GM20000 (cell line): ENCODE measurements at regions not wholly inside any gene's neighbourhood (a gene's known extent, or its start where the extent isn't known, plus 50 kb on each side); places are given as distances from the start of the nearest gene placed in this dataset.

Experiments
- DNase-seq: peaks from one replicate; pipeline ENCODE4 v3.0.0; 2012; ENCODE audit warnings: low spot score
- TF ChIP-seq, protein P1 (sequence below): IDR thresholded peaks from 2 replicates; pipeline ENCODE4 v1.5.1; 2012; ENCODE audit warnings: mild to moderate bottlenecking, control low read depth; ENCODE audit errors: extremely low read depth, missing control alignments

DNA sequence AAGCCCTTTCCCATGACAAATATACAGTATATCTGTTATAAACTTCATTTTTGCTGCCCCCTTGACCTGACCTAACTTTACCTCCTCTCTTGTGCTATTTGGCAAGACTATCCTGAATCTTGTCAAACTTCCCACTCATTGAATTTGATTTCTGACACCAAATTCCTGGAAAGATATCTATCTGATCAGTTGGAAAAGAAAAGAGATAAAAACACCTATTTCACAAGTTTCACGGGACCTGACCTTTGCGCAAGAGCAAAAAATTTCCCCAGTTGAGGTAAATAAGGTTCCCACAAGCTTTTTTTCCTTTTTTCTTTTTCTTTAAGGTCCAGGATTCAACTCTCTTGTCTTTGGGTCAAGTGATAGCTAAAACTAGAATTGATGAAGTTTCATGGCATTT is 189.2 kb upstream of the LPP start:
- TF ChIP-seq, protein P1, sequence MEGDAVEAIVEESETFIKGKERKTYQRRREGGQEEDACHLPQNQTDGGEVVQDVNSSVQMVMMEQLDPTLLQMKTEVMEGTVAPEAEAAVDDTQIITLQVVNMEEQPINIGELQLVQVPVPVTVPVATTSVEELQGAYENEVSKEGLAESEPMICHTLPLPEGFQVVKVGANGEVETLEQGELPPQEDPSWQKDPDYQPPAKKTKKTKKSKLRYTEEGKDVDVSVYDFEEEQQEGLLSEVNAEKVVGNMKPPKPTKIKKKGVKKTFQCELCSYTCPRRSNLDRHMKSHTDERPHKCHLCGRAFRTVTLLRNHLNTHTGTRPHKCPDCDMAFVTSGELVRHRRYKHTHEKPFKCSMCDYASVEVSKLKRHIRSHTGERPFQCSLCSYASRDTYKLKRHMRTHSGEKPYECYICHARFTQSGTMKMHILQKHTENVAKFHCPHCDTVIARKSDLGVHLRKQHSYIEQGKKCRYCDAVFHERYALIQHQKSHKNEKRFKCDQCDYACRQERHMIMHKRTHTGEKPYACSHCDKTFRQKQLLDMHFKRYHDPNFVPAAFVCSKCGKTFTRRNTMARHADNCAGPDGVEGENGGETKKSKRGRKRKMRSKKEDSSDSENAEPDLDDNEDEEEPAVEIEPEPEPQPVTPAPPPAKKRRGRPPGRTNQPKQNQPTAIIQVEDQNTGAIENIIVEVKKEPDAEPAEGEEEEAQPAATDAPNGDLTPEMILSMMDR, result no peak
- no peak for DNase-seq

- no peak for DNase-seq
- TF ChIP-seq, protein P1, result no peak
Measured at GRCh38 chr3:187966096-187966495, 187.9 kb upstream of the LPP start.

DNA sequence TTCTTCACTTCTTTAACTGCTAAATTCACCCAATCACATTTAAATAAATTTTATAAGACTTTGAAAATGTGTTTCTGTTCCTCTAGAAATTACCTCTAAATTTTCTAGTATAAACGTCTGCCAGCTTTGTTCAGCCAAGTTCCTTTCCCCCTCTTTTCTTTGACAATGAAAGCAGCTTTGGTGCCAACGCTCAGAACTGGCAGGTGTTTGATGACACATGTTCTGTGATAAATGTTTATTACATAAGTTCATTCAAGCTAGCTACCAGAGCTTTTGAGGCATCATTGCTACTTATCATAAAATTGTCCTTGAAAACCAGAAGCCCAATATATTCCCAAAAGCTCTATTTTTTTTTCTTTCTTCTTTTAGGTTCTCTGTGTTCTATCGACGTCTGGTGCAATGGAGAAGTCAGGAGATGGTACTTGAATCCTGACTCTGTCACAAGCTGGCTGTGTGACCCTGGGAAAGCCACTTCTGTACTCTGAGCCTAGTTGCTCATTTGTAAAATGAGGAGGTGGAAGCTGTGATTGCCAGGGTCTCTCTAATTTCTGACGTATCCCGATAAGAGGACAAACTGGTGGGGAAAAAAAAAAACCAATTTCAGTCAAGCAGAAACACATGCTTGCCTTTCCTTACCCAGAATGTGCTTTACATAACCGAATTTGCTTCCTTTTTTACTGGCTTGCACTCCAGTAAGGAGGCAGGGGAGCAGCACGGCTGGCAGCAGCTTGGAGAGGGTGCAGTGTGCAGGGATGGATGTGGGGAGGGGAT is 187.1 kb upstream of the LPP start:
- DNase-seq, result no peak
- TF ChIP-seq, protein P1, result no peak

- no peak for DNase-seq
- TF ChIP-seq, protein P1, result no peak
Measured at GRCh38 chr3:187967993-187968392, 186.0 kb upstream of the LPP start.

DNA sequence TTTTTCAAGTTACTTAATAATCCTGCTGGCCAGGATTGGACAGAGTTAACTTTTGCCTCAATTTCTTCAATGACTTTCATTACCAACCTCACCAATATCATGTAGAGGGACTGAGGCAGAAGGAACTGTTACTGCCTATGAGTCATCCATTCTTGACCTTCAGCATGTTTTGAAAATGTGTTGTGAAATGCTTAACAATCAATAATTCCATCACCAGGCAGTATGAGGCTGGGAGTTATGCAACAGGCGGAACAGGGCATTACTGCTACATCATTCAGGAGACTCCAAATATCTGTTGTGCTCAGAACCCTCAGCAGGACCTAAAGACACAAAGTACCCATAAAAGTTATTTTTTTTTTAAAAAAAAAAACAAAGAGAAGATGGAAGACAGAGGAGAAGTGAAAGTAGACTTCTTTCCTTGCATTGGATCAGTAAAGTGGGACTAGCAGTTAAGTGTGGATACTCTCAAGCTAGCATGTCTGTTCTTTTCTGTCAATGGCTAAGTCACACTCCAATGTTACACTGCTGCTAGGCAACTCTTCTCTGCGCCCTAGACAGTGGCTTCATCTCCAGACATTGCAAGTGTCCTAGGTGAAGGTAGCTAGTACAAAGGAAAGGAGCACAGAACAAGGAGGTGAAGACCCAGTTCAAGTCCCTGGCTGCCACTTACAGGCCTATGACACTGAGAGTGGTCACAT is 184.9 kb upstream of the LPP start:
- TF ChIP-seq, protein P1, result no peak
- no peak for DNase-seq

DNA sequence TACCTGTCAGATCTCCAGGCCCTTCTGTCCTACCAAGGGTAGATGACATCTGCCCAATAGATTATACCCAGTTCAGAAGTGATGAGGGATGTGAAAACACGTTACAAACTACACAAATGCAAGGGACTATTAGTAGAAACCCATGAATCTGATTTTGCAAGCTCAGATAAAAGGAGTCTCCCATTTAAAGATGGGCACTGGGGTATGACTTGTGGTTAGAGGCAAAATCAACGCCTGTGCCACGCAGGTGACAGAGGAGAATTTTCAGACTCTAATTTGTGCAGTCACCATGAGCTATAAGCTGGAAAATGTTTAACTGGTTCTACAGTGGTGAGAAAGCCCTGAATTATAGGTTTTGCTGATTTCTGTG is 184.4 kb upstream of the LPP start:
- no peak for DNase-seq
- TF ChIP-seq, protein P1, result no peak

GRCh38 chr3:187970106-187970505 is 183.9 kb upstream of the LPP start:
- TF ChIP-seq, protein P1, result no peak
- DNase-seq, result no peak
